ENCODE measurements at regions not wholly inside any gene's neighbourhood (a gene's known extent, or its start where the extent isn't known, plus 50 kb on each side); places are given as distances from the start of the nearest gene placed in this dataset.

GRCh38 chr3:137669519-137670060, 94.5 kb upstream of the SOX14 start:
- no peaks in the 10 kb centered on the region for H3K9me2 ChIP-seq (ENCODE audit: low read depth, low read length)
- H3K4me2 ChIP-seq (ENCODE audit: low read length), result no peak overlapping the region
- H3K9me3 ChIP-seq (ENCODE audit: low read length), result no peaks in the 10 kb centered on the region
- no peak overlapping the region for H3K9ac ChIP-seq (ENCODE audit: low read length)
- H3K27ac ChIP-seq (ENCODE audit: low read depth, low read length, poor library complexity, severe bottlenecking), result no peak overlapping the region
- no peak overlapping the region for H3K4me3 ChIP-seq (ENCODE audit: low read depth, low read length, poor library complexity, severe bottlenecking)
- no peaks in the 10 kb centered on the region for H3K27me3 ChIP-seq (ENCODE audit: insufficient read depth, low read length)
- H3K4me1 ChIP-seq (ENCODE audit: insufficient read depth, low read length, severe bottlenecking), result no peaks in the 10 kb centered on the region
- H2AFZ ChIP-seq (ENCODE audit: low read length), result no peak overlapping the region
- H3K79me2 ChIP-seq (ENCODE audit: insufficient read depth, low read length), result no peaks in the 10 kb centered on the region
- no peaks in the 10 kb centered on the region for H3K36me3 ChIP-seq (ENCODE audit: insufficient read depth, low read length)
- TF ChIP-seq, protein P1, sequence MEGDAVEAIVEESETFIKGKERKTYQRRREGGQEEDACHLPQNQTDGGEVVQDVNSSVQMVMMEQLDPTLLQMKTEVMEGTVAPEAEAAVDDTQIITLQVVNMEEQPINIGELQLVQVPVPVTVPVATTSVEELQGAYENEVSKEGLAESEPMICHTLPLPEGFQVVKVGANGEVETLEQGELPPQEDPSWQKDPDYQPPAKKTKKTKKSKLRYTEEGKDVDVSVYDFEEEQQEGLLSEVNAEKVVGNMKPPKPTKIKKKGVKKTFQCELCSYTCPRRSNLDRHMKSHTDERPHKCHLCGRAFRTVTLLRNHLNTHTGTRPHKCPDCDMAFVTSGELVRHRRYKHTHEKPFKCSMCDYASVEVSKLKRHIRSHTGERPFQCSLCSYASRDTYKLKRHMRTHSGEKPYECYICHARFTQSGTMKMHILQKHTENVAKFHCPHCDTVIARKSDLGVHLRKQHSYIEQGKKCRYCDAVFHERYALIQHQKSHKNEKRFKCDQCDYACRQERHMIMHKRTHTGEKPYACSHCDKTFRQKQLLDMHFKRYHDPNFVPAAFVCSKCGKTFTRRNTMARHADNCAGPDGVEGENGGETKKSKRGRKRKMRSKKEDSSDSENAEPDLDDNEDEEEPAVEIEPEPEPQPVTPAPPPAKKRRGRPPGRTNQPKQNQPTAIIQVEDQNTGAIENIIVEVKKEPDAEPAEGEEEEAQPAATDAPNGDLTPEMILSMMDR (IDR thresholded peaks at IDR 0.05; ENCODE audit: low read length), result no peak
- no peak for TF ChIP-seq EZH2 (IDR thresholded peaks at IDR 0.05; ENCODE audit: borderline replicate concordance, low read length)
- H3F3A ChIP-seq (ENCODE audit: insufficient read depth, low read length), result no peaks in the 10 kb centered on the region
- no peaks in the 10 kb centered on the region for H4K20me1 ChIP-seq (ENCODE audit: insufficient read depth, low read length)

DNA sequence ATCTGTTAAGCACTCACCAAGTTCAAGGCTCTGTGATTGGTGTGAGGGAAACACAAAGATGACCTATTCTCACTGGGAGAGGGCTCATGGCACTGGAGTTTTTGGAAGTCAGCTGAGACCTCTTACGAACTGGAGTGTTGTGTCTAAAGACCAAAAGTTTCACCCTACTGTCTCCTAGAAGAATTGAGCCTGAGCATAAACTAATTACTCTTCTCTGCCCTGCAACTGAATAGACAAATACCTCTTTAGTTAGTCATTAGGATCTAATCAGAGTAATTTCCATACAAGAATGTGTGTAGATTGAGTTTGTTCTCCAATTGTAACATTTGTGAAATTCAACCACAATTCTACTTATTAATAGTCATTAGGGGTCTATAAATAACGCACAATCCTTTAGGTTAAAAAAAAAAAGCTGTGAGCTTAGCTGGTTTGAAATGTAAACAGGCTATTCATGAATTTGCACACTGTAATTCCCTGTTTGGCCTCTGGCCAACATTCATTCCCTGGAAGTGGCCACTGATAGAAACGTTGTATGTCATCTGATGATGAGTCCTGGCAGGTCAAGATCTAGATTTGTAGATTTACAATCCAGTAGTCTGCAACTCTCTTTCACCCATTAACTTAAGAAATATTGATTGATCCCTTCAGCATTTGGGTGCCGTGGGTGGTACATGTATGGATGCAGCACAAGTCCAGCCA, 76.8 kb upstream of the SOX14 start:
- Histone ChIP-seq H4K20me1 (ENCODE audit: insufficient read depth, low read length) (no peaks in the 10 kb centered on the region), H3K9ac (ENCODE audit: low read length) (no peak overlapping the region), H3K4me2 (ENCODE audit: low read length) (no peak overlapping the region), H3K36me3 (ENCODE audit: insufficient read depth, low read length) (no peaks in the 10 kb centered on the region), H2AFZ (ENCODE audit: low read length) (no peak overlapping the region), H3K4me1 (ENCODE audit: insufficient read depth, low read length, severe bottlenecking) (no peaks in the 10 kb centered on the region), H3F3A (ENCODE audit: insufficient read depth, low read length) (no peaks in the 10 kb centered on the region), H3K27me3 (ENCODE audit: insufficient read depth, low read length) (no peaks in the 10 kb centered on the region), H3K9me3 (ENCODE audit: low read length) (no peaks in the 10 kb centered on the region), H3K9me2 (ENCODE audit: low read depth, low read length) (no peaks in the 10 kb centered on the region), H3K27ac (ENCODE audit: low read depth, low read length, poor library complexity, severe bottlenecking) (no peak overlapping the region), H3K79me2 (ENCODE audit: insufficient read depth, low read length) (no peaks in the 10 kb centered on the region), H3K4me3 (ENCODE audit: low read depth, low read length, poor library complexity, severe bottlenecking) (no peak overlapping the region)
- TF ChIP-seq, protein P1 (IDR thresholded peaks at IDR 0.05; ENCODE audit: low read length), result no peak
- TF ChIP-seq EZH2 (IDR thresholded peaks at IDR 0.05; ENCODE audit: borderline replicate concordance, low read length), result no peak

DNA sequence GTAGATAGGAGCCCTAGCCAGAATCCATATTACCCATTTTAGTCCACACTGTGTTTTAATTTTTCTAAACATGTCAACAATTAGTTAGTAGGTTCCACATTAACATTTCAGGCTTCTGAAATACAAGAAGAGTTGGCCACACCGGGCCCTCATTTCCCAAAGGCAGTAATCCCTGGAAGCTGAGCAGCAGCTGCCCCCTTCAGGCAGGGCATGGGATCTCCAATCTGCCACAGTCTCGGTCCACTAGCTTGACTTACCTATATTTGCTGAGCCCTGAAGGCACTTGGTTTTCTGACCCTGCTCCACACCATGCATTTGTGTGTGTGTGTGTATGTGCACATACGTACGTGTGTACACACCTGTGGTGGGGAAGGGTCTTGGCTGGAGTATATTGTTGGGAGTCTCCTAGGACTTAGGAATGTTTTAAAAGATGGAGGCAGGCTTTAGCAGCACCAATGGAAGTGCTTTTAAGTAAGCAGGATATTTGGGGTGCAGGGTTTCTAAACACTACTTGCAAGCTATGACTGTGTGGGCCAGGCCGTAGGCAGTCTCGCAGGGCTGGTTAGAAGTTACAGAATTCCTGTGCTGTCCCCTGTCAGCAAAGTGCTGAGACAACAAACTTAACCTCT, 71.2 kb upstream of the SOX14 start:
- H3K9ac ChIP-seq (ENCODE audit: low read length), result no peak overlapping the region
- no peaks in the 10 kb centered on the region for H3K9me2 ChIP-seq (ENCODE audit: low read depth, low read length)
- H3K27me3 ChIP-seq (ENCODE audit: insufficient read depth, low read length), result no peaks in the 10 kb centered on the region
- H2AFZ ChIP-seq (ENCODE audit: low read length), result no peak overlapping the region
- TF ChIP-seq EZH2 (IDR thresholded peaks at IDR 0.05; ENCODE audit: borderline replicate concordance, low read length), result no peak
- TF ChIP-seq, protein P1 (IDR thresholded peaks at IDR 0.05; ENCODE audit: low read length), result peak; percentile 78
- H3K36me3 ChIP-seq (ENCODE audit: insufficient read depth, low read length), result no peaks in the 10 kb centered on the region
- H4K20me1 ChIP-seq (ENCODE audit: insufficient read depth, low read length), result no peaks in the 10 kb centered on the region
- H3F3A ChIP-seq (ENCODE audit: insufficient read depth, low read length), result no peaks in the 10 kb centered on the region
- no peaks in the 10 kb centered on the region for H3K9me3 ChIP-seq (ENCODE audit: low read length)
- no peak overlapping the region for H3K27ac ChIP-seq (ENCODE audit: low read depth, low read length, poor library complexity, severe bottlenecking)
- H3K4me3 ChIP-seq (ENCODE audit: low read depth, low read length, poor library complexity, severe bottlenecking), result no peak overlapping the region
- H3K4me1 ChIP-seq (ENCODE audit: insufficient read depth, low read length, severe bottlenecking), result no peaks in the 10 kb centered on the region
- H3K4me2 ChIP-seq (ENCODE audit: low read length), result no peak overlapping the region
- no peaks in the 10 kb centered on the region for H3K79me2 ChIP-seq (ENCODE audit: insufficient read depth, low read length)

All from OCI-LY1 (cell line).